ENCODE measurements at regions not wholly inside any gene's neighbourhood (a gene's known extent, or its start where the extent isn't known, plus 50 kb on each side); places are given as distances from the start of the nearest gene placed in this dataset.
"Not testable (repeated sequence)": the region's sequence is repeated elsewhere in the genome, so short reads cannot be mapped to it uniquely, and the experiment has no call there.

DNA sequence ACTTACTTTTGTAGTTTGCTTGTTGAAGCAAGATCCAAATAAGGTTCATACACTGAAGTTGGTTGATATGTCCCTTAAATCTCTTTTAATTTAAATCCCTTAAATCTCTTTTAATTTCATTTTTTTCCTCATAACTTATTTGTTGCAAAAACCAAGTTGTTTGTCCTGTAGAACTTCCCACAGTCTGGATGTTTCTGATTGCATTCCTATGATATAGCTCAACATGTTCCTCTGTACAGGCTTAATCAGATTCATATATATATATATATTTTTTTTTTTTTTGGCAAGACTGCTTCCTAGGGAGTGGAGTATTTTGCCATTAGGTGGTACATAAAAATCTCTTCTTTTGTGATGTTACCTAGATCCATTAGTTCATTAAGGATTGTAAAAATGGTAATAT is 174.9 kb upstream of the MKLN1 start:
- DNase-seq, result no peak

- DNase-seq, result no peak
These were observed 173.3 kb upstream of the MKLN1 start for GRCh38 chr7:131154380-131154779.

DNA sequence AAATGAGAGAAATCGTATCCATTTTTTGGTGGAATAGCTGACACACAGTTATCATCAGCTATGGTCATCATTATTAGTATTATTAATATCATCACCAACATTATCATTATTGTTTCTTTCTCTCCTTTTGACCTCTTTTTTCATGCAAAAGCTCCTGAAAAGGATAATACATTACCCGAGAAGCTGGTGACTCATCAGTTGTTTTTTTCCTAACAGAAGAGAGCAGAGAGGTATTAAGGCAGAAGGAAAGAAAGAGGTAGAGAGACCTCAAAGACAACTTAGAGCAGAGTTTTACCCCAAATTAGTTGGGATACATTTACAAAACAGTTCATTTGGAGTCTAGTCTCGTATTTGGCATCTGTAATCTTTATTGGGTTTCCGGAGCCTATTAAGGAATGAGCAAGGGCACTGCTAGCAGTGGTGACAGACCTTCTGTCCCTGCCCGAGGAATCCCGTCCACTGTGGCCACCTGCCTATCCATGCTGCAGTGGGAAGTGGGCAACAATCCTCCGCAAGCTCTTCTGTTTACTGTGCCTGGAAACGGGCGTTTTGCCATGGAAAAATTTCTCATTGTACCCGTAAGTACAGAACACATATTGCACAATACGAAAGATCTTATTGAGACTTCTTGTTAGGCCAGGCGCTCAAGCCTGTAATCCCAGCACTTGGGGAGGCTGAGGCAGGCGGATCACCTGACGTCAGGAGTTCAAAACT is 170.0 kb upstream of the MKLN1 start:
- no peak for DNase-seq

- not testable (repeated sequence) for DNase-seq
These were observed 169.4 kb upstream of the MKLN1 start for GRCh38 chr7:131158244-131158636.

- DNase-seq, result no peak
These were observed 167.7 kb upstream of the MKLN1 start for GRCh38 chr7:131159961-131160361.

DNA sequence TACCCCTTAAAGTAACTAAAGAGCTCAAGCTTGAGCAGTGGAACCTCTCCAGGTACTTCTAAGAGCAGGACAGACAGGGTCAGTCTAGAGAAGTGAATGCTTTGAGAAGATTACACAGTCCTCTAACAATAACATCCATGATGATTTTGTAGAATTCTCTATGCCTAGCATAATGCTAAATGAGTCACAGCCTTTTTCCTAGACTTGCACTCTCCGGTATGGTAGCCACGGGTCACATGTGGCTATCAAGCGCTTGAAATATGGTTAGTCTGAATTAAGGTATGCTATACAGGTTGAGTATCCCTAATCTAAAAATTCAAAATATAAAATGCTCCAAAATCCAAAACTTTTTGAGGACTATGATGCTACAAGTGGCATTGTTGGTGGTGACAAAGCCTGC is 166.6 kb upstream of the MKLN1 start:
- DNase-seq, result no peak

DNA sequence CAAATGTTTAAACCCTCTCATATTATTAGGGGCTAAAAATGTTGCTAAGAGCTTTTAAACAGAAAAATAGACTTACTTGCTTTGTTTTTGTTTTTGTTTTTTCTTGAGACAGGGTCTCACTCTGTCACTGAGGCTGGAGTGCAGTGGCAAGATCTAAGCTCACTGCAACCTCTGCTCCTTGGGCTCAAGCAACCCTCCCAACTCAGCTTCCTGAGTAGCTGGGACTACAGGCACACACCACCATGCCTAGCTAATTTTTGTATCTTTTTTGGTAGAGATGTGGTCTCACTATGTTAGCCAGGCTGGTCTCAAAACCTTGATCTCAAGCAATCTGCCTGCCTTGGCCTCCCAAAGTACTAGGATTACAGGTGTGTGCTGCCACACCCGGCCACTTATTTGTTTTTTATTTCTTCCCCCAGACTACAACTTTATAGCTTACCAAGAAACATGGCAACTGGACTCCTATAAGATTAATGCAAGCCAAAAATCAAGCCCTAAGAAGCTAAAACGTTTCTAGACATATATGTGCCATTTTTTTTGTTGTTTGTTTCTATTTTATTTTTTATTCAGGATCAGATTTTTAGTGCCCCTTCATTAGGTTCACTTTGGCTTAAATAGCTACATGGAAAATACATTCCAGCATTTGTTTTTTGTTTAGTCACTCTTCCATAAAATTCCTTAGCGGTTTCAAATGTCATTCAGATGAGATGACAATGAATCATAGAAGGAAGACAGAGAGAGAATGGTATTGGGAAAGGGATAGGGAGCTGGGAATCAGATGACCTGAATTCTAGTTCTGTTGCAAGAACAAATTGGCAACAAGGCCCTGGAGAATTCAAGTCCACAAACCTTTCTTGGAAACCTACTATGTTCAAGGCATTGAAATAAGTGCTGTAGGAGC is 163.4 kb upstream of the MKLN1 start:
- no peak for DNase-seq

- no peak for DNase-seq
These were observed 161.6 kb upstream of the MKLN1 start for GRCh38 chr7:131166066-131166465.

DNA sequence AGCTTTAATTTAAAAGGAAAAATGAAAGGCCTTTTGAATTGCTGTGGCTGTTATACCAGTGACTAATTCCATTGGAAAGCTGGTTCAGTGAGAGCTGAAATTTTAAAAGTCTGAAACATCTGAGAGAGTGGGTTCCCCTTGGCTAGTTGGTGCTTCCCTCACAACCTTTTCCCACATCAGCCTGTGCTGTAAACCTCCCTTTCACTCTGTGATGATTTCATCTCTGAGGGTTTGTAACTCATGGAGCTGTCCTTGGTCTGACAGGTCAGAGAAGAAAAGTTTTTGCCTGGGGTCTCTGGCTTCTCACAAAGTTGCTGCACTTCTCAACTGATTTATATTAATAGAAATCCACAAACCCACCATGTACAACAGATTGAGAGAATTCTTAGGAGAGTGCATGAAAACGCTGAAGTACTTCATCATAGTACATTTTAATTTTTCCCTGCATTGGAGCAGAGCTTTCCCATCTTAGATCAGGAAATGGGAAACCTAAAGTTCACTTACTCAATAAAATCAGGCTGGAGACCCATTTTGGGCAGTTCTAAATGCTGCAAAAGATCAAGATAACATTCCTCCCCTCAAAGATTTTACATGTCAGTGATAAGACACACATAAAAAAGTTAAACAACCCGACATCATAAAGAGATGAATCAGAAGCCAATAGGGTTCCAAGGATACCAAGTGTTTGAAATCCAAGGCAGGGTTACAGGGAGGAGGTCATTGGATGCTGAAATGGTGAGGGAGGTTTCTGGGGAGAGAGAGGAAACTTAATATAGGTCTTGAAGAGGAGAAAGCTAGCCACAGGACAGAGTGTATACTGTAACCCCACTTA is 157.0 kb upstream of the MKLN1 start:
- DNase-seq, result no peak

DNA sequence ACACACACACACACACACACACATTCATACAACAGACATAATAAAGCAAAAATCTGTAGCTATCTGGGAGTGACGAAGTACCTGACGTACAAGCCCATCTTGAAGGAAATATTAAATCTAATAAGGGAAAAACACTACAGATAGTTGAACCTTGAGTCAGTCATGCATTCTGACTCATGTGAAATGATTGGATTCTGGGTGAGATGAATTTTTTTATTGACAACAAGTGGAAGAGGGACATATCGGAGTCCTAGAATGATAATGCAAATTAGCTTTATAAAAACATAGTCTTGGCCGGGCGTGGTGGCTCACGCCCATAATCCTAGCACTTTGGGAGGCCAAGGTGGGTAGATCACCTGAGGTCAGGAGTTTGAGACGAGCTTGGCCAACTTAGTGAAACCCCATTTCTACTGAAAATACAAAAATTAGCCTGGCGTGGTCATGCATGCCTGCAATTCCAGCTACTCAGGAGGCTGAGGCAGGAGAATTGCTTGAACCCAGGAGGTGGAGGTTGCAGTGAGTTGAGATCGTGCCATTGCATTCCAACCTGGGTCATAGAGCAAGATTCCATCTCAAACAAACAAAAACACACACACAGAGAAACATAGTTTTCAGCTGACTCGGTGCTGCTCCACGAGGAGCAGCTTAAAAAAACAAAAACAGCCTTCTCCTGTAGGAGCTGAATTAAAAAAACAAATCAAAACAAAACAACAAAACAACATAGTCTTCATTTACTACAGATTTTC is 154.4 kb upstream of the MKLN1 start:
- no peak for DNase-seq

DNA sequence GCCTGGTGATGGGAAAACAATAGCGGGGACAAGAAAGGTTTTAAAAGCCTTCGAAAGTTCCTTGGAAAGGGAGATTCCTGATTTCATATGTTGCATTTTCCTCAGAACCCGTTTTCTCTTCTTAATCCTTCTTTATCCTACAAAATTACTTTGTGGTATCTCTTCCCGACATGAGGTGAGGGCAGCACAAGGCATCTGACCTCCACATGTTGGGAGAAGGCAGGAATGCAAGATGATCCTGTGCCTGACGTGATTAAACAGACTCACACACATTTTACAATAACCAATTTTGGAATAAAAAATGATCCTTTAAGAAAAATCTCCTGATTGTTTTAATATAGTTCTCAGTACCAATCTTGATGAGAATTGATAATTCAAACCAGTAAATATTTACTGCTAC is 153.3 kb upstream of the MKLN1 start:
- DNase-seq, result no peak

GRCh38 chr7:131174855-131175254 is 152.8 kb upstream of the MKLN1 start:
- DNase-seq, result no peak

GRCh38 chr7:131182446-131183058 is 145.1 kb upstream of the MKLN1 start:
- no peak for DNase-seq

GRCh38 chr7:131183072-131183471 is 144.6 kb upstream of the MKLN1 start:
- no peak for DNase-seq

DNA sequence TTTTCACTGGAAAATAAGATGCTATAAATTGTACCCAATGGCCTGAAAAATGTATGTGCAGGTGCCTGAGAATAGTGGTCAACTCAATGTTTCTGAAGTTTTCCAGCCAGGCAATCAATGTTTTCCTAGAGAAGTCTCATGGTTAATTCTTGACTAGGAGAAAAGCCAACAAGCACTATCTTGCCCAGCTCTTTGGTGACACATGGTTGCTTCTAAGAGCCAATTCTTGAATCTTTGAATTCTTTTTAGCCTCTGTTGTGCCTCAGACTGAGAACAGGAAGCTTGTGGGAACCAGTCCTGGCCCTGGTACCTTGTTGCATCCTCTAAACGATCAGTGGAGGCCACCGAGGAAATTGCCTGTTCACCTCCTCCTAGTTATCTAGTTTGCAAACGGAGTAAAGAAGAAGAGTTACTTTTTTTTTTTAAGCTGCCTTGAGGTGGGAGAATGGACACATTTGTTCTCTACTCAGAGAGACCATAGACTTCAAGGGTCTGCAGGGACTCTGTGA is 144.0 kb upstream of the MKLN1 start:
- DNase-seq, result no peak

DNA sequence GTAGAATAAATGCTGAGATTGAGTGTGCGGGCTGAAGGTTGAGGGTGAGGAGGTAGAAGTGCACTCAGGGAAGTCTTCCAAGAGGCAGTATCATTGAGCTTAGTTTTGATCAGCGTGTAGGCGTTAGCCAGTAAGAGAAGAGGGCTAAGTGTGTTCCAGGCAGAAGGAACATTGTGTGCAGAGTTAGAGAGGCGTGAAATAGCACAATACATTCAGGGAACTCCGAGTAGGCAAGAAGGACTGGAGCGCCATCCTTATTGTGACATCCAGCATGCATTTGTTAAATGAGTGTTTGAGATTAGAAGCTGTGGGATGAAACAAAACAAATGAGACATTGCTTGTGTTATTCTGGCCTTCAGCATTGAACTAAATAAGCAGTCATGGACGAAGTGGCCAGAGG is 140.9 kb upstream of the MKLN1 start:
- no peak for DNase-seq

DNA sequence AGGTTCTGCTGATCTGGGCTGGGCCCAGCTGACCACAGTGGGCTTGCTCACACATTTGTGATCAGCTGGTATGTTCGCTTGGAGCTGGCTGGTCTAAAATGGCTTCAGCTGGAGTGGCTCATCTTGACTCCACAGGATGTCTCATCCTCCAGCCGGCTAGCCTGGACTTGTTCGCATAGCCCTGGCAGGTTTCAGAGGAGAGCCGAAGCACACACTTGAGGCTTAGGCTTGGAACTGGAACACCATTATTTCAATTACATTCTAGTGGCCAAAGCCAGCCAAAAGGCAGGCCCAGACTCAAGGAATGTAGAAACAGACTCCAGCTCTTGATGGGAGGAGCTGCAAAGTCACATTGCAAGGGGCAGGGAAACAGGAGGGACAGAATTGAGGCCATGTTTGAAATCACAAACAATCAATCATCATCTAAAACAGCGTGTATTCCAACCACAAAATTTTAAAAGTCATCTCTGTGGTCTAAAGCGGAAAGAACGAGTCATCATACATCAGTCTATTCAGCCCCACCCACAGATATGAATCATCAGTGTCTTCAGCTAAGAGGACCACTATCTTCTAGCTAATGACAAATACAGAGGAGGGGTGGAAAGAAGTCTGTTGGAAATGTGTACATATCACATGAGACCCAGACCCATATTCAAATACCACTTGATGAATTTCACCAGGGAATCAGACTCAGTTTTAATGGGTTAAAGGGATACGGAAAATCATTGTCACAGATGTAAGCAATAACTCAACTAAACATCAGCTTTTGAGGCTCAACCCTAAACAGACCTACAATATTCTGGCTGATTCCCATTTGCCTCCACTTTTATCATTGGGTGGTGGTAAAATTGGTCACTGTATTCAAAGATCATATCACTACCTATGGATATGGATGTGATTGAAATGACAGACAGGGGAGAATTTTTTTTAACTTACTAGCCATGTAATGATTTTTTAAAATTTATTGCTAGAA is 139.0 kb upstream of the MKLN1 start:
- DNase-seq, result no peak

GRCh38 chr7:131189488-131189887 is 138.2 kb upstream of the MKLN1 start:
- no peak for DNase-seq

DNA sequence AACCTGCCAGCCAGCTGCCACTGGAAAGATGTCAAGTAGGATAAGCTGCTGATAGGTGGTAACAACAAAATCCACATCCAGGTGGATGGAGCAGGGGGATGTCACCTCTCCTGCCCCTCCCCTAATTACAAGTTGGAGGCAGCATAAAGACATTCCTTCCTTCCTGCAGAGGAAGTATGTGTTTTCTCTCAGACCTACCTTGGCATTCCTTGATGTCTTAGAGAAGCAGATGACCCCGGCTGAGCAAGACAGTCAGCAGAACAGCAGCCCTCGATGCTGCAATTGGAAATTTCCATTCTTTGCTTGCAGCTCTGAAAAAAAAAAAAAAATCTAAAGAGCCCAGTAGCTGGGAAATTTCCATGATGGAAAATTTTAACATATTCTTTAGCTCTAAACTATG is 137.5 kb upstream of the MKLN1 start:
- no peak for DNase-seq

DNA sequence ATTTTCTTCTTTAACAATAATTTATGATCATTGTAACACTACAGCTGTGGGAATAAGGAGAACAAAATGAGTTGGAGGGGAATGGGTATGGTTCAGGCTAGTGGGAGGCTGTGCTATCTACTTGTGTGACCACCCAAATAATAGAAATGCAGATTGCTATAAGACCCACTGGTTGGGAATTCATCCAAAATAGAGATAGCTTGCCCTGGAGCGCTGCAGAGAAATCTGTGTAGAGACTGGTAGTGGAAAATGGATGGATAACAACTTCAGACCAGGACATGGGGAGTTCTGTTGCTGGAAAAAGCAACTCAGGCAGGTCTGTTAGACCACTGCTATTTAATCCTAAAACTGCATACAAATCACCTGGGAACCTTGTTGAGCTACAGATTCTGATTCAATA is 137.1 kb upstream of the MKLN1 start:
- no peak for DNase-seq
